OCI-LY1 (cell line): ENCODE measurements at regions not wholly inside any gene's neighbourhood (a gene's known extent, or its start where the extent isn't known, plus 50 kb on each side); places are given as distances from the start of the nearest gene placed in this dataset.
A peak's percentile ranks its signal among the peaks of the same experiment; 100 is the strongest.
"Not testable (repeated sequence)": the region's sequence is repeated elsewhere in the genome, so short reads cannot be mapped to it uniquely, and the experiment has no call there.

Experiments
- H2AFZ ChIP-seq: fragments of 200-600 bp; sonication (generic), shearing (Covaris generic); 2 replicates; pipeline ENCODE4 v1.6.0; 2014; ENCODE audit warnings: antibody characterized with exemption, mild to moderate bottlenecking, low read length
- H3F3A ChIP-seq: fragments of 200-600 bp; sonication (generic), shearing (Covaris generic); 2 replicates; pipeline ENCODE4 v1.6.0; 2014; ENCODE audit warnings: mild to moderate bottlenecking, antibody characterized with exemption, low read length, moderate library complexity; ENCODE audit not compliant: insufficient read depth
- H3K27ac ChIP-seq: fragments of 200-600 bp; sonication (generic); 2 replicates; pipeline ENCODE4 v1.5.1; 2014; ENCODE audit warnings: low read length, mixed run types, mild to moderate bottlenecking, low read depth; ENCODE audit not compliant: poor library complexity, severe bottlenecking
- H3K27me3 ChIP-seq: fragments of 200-600 bp; sonication (generic); 2 replicates; pipeline ENCODE4 v1.6.0; 2014; ENCODE audit warnings: antibody characterized with exemption, mild to moderate bottlenecking, low read length, moderate library complexity; ENCODE audit not compliant: insufficient read depth
- H3K36me3 ChIP-seq: fragments of 200-600 bp; sonication (generic); 2 replicates; pipeline ENCODE4 v1.6.1; 2014; ENCODE audit warnings: mild to moderate bottlenecking, antibody characterized with exemption, low read length, moderate library complexity, mixed read lengths; ENCODE audit not compliant: insufficient read depth
- H3K4me1 ChIP-seq: fragments of 200-600 bp; sonication (generic); 2 replicates; pipeline ENCODE4 v1.5.1; 2014; ENCODE audit warnings: mild to moderate bottlenecking, low read length, moderate library complexity; ENCODE audit not compliant: insufficient read depth, severe bottlenecking
- H3K4me2 ChIP-seq: fragments of 200-600 bp; sonication (generic), shearing (Covaris generic); 2 replicates; pipeline ENCODE4 v1.6.1; 2014; ENCODE audit warnings: low read length
- H3K4me3 ChIP-seq: fragments of 200-600 bp; sonication (generic); 2 replicates; pipeline ENCODE4 v1.5.1; 2014; ENCODE audit warnings: low read length, low read depth, mild to moderate bottlenecking, mixed read lengths; ENCODE audit not compliant: poor library complexity, severe bottlenecking
- H3K79me2 ChIP-seq: fragments of 200-600 bp; shearing (Covaris generic); 2 replicates; pipeline ENCODE4 v1.6.1; 2016; ENCODE audit warnings: mixed run types, low read length, mixed read lengths; ENCODE audit not compliant: insufficient read depth
- H3K9ac ChIP-seq: fragments of 200-600 bp; sonication (generic), shearing (Covaris generic); 2 replicates; pipeline ENCODE4 v1.6.1; 2014; ENCODE audit warnings: mild to moderate bottlenecking, low read length, mixed read lengths
- H3K9me2 ChIP-seq: fragments of 200-600 bp; sonication (generic), shearing (Covaris generic); 2 replicates; pipeline ENCODE4 v1.6.1; 2014; ENCODE audit warnings: low read depth, mild to moderate bottlenecking, low read length, mixed read lengths
- H3K9me3 ChIP-seq: fragments of 200-600 bp; shearing (Covaris generic); 2 replicates; pipeline ENCODE4 v1.6.1; 2014; ENCODE audit warnings: low read length, mixed read lengths
- H4K20me1 ChIP-seq: fragments of 200-600 bp; sonication (generic), shearing (Covaris generic); 2 replicates; pipeline ENCODE4 v1.6.0; 2016; ENCODE audit warnings: mild to moderate bottlenecking, low read length; ENCODE audit not compliant: insufficient read depth
- EZH2 ChIP-seq: fragments of 200-600 bp; sonication (generic), shearing (Covaris generic); IDR thresholded peaks from 2 replicates; pipeline ENCODE4 v1.8.0; 2017; ENCODE audit warnings: borderline replicate concordance, mixed run types, mild to moderate bottlenecking, antibody characterized with exemption, low read length, moderate library complexity, mixed read lengths
- TF ChIP-seq, protein P1 (sequence below): fragments of 200-600 bp; sonication (generic), shearing (Covaris generic); IDR thresholded peaks from 2 replicates; pipeline ENCODE4 v1.5.1; 2017; ENCODE audit warnings: mild to moderate bottlenecking, antibody characterized with exemption, low read length, moderate library complexity, mixed read lengths

DNA sequence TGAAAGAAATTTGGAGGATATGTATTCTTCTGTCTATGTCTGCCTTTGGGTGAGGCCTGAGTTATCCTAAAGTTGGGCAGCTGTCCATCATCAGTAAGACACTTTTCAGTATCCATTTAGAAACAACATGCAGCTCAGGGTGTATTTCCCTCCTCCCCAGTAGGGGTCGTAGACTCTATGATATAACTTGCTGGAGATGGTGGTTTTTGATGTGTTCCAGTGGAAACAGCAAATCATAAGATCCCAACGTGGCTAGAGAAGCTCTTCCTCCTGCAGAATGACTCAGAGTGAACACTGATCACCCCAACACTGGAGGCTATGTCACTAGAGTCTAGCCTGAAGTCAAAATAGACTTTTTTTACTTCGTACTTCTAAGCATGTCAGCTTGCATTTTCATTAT lies 331.6 kb upstream of the STXBP6 start:
- no peak overlapping the region for H3K9ac ChIP-seq
- H3K36me3 ChIP-seq, result no peaks in the 10 kb centered on the region
- H3F3A ChIP-seq, result no peaks in the 10 kb centered on the region
- H3K9me3 ChIP-seq, result no peaks in the 10 kb centered on the region
- no peaks in the 10 kb centered on the region for H3K4me1 ChIP-seq
- H2AFZ ChIP-seq, result no peak overlapping the region
- no peaks in the 10 kb centered on the region for H3K79me2 ChIP-seq
- no peaks in the 10 kb centered on the region for H3K9me2 ChIP-seq
- no peaks in the 10 kb centered on the region for H3K27me3 ChIP-seq
- no peak overlapping the region for H3K27ac ChIP-seq
- TF ChIP-seq EZH2, result no peak
- TF ChIP-seq, protein P1, sequence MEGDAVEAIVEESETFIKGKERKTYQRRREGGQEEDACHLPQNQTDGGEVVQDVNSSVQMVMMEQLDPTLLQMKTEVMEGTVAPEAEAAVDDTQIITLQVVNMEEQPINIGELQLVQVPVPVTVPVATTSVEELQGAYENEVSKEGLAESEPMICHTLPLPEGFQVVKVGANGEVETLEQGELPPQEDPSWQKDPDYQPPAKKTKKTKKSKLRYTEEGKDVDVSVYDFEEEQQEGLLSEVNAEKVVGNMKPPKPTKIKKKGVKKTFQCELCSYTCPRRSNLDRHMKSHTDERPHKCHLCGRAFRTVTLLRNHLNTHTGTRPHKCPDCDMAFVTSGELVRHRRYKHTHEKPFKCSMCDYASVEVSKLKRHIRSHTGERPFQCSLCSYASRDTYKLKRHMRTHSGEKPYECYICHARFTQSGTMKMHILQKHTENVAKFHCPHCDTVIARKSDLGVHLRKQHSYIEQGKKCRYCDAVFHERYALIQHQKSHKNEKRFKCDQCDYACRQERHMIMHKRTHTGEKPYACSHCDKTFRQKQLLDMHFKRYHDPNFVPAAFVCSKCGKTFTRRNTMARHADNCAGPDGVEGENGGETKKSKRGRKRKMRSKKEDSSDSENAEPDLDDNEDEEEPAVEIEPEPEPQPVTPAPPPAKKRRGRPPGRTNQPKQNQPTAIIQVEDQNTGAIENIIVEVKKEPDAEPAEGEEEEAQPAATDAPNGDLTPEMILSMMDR, result peak; percentile 56
- H3K4me2 ChIP-seq, result no peak overlapping the region
- H3K4me3 ChIP-seq, result no peak overlapping the region
- H4K20me1 ChIP-seq, result no peaks in the 10 kb centered on the region

DNA sequence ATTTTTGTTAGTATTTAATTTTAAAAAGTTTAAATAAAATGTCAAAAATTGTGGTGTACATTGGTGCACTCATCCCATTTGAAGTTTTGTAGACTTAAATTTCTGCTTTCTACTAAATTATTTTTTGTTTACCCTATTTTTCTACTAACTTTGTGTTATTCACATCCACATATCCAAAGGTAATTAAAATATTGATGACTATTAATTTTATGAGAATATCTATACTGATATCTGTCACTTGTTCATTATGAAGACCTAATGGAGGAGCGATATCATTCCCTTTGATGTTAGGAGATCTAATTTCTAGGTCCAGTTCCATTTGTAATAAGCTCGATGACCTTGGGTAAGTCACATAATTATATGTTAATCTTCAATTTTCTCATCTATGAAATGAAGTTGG lies 325.7 kb upstream of the STXBP6 start:
- no peak for TF ChIP-seq EZH2
- TF ChIP-seq, protein P1, result no peak
- Histone ChIP-seq H4K20me1 (no peaks in the 10 kb centered on the region), H3K79me2 (no peaks in the 10 kb centered on the region), H3K27ac (no peak overlapping the region), H2AFZ (no peak overlapping the region), H3K4me3 (no peak overlapping the region), H3K9me3 (no peaks in the 10 kb centered on the region), H3K9ac (no peak overlapping the region), H3K9me2 (no peaks in the 10 kb centered on the region), H3F3A (no peaks in the 10 kb centered on the region), H3K4me2 (no peak overlapping the region), H3K27me3 (no peaks in the 10 kb centered on the region), H3K4me1 (no peaks in the 10 kb centered on the region), H3K36me3 (no peaks in the 10 kb centered on the region)

DNA sequence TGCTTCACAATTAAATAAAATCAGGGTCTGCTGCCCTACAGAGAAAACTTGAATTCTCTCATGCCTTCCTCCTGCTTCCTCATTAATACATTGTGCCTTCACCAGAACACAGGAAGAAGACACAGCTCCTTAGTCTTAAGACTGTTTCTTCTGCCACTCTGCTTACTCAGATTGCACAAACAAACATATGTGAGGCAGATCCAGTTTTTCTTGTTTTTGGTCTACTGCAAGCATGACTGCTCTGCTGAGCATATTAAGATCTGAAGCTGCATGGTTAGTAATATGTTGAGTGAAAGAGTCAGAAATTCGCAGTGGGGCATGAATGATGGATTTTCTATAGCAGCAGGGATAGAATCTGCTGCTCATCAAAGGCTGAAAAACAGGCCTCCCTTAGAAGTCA lies 321.1 kb upstream of the STXBP6 start:
- H2AFZ ChIP-seq, result no peak overlapping the region
- H3K79me2 ChIP-seq, result no peaks in the 10 kb centered on the region
- H3K27me3 ChIP-seq, result no peaks in the 10 kb centered on the region
- H3K4me1 ChIP-seq, result no peaks in the 10 kb centered on the region
- no peak overlapping the region for H3K4me3 ChIP-seq
- no peak overlapping the region for H3K27ac ChIP-seq
- H3K9ac ChIP-seq, result no peak overlapping the region
- TF ChIP-seq, protein P1, result no peak
- H3K36me3 ChIP-seq, result no peaks in the 10 kb centered on the region
- no peaks in the 10 kb centered on the region for H4K20me1 ChIP-seq
- H3F3A ChIP-seq, result no peaks in the 10 kb centered on the region
- H3K4me2 ChIP-seq, result no peak overlapping the region
- H3K9me2 ChIP-seq, result no peaks in the 10 kb centered on the region
- no peaks in the 10 kb centered on the region for H3K9me3 ChIP-seq

DNA sequence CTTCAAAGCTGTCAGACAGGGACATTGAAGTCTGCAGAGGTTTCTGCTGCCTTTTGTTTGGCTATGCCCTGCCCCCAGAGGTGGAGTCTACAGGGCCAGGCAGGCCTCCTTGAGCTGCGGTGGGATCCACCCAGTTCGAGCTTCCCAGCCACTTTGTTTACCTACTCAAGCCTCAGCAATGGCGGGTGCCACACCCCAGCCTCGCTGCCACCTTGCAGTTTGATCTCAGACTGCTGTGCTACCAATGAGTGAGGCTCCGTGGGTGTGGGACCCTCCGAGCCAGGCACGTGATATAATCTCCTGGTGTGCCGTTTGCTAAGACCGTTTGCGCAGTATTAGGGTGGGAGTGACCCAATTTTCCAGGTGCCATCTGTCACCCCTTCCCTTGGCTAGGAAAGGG lies 320.1 kb upstream of the STXBP6 start:
- H3K9me2 ChIP-seq, H3K27ac ChIP-seq, H3K27me3 ChIP-seq, H3K79me2 ChIP-seq, H3K4me3 ChIP-seq, H3K36me3 ChIP-seq, H3K4me1 ChIP-seq, H2AFZ ChIP-seq, H3K9ac ChIP-seq, H3K9me3 ChIP-seq, H4K20me1 ChIP-seq, H3F3A ChIP-seq, H3K4me2 ChIP-seq: not testable (repeated sequence)
